ENCODE measurements at regions not wholly inside any gene's neighbourhood (a gene's known extent, or its start where the extent isn't known, plus 50 kb on each side); places are given as distances from the start of the nearest gene placed in this dataset.

- H3K36me3 ChIP-seq (replicated peaks in 1 of 2), result no peaks in the 10 kb centered on the region
- DNase-seq, result no peak
- no peak overlapping the region for H3K4me3 ChIP-seq
- intact Hi-C loops (cut with DNase I), result no loop called here
- WGBS, 4 donors, result 71 to 85% (median 79%) methylated on average over 4 of the region's 4 CpGs
- TF ChIP-seq CTCF (IDR thresholded peaks at IDR 0.05), result no peak
- no peak for TF ChIP-seq POLR2A (IDR thresholded peaks at IDR 0.05)
- H3K9me3 ChIP-seq (replicated peaks in 1 of 3), result no peaks in the 10 kb centered on the region
- no peaks in the 10 kb centered on the region for H3K4me1 ChIP-seq (replicated peaks in 1 of 2)
- H3K27me3 ChIP-seq, result no peaks in the 10 kb centered on the region
- H3K27ac ChIP-seq, result no peak overlapping the region
These were observed 339.4 kb downstream of the CHSY3 start for GRCh38 chr5:130243641-130244040.

GRCh38 chr5:130237721-130238120, 333.5 kb downstream of the CHSY3 start:
- DNase-seq, result no peak
- Histone ChIP-seq H3K4me3 (no peak overlapping the region), H3K4me1 (replicated peaks in 1 of 2) (no peaks in the 10 kb centered on the region), H3K9me3 (replicated peaks in 1 of 3) (no peaks in the 10 kb centered on the region), H3K27me3 (no peaks in the 10 kb centered on the region), H3K27ac (no peak overlapping the region), H3K36me3 (replicated peaks in 1 of 2) (no peaks in the 10 kb centered on the region)
- WGBS, 4 donors, result 36 to 45% (median 42%) methylated on average over 3 of the region's 3 CpGs
- intact Hi-C loops (cut with DNase I), result no loop called here
- TF ChIP-seq POLR2A (IDR thresholded peaks at IDR 0.05) (no peak), CTCF (IDR thresholded peaks at IDR 0.05) (no peak)

Small RNAs in the stretch of these regions (small RNA-seq; reads per million reads assigned to genes)
- gene AC113367.2, result 0 reads per million in 2 donors
- gene RNU7-53P, result 0 reads per million in 2 donors
